ENCODE measurements at regions not wholly inside any gene's neighbourhood (a gene's known extent, or its start where the extent isn't known, plus 50 kb on each side); places are given as distances from the start of the nearest gene placed in this dataset.

- no peak for TF ChIP-seq CTCF (IDR thresholded peaks at IDR 0.05; ENCODE audit: unreplicated experiment)
- DNase-seq (ENCODE audit: low spot score, unreplicated experiment): no peak
- Mint-ChIP-seq H3K9me3 (ENCODE audit: low read depth) (peaks cover 10% of the 10 kb centered on the region), H3K4me1 (ENCODE audit: low read depth) (no peaks in the 10 kb centered on the region), H3K27ac (no peak overlapping the region), H3K4me3 (ENCODE audit: low read depth) (no peak overlapping the region), H3K36me3 (ENCODE audit: insufficient read depth) (no peaks in the 10 kb centered on the region), H3K27me3 (peaks cover 11% of the 10 kb centered on the region)
Observed at GRCh38 chr7:125908711-125909110, 979.1 kb upstream of the POT1 start.

- no peak for TF ChIP-seq CTCF (IDR thresholded peaks at IDR 0.05; ENCODE audit: unreplicated experiment)
- Mint-ChIP-seq H3K27me3 (no peaks in the 10 kb centered on the region), H3K36me3 (ENCODE audit: insufficient read depth) (no peaks in the 10 kb centered on the region), H3K27ac (no peak overlapping the region), H3K9me3 (ENCODE audit: low read depth) (no peaks in the 10 kb centered on the region), H3K4me1 (ENCODE audit: low read depth) (no peaks in the 10 kb centered on the region), H3K4me3 (ENCODE audit: low read depth) (no peak overlapping the region)
- DNase-seq (ENCODE audit: low spot score, unreplicated experiment): no peak
Observed at GRCh38 chr7:125899577-125899976, 970.0 kb upstream of the POT1 start.

GRCh38 chr7:125892434-125892833 is 962.8 kb upstream of the POT1 start:
- H3K9me3 Mint-ChIP-seq (ENCODE audit: low read depth): peaks cover 4% of the 10 kb centered on the region
- no peak for DNase-seq (ENCODE audit: low spot score, unreplicated experiment)
- H3K4me1 Mint-ChIP-seq (ENCODE audit: low read depth): no peaks in the 10 kb centered on the region
- H3K4me3 Mint-ChIP-seq (ENCODE audit: low read depth): no peak overlapping the region
- H3K27ac Mint-ChIP-seq: no peak overlapping the region
- no peak for TF ChIP-seq CTCF (IDR thresholded peaks at IDR 0.05; ENCODE audit: unreplicated experiment)
- H3K36me3 Mint-ChIP-seq (ENCODE audit: insufficient read depth): peaks cover 2% of the 10 kb centered on the region
- H3K27me3 Mint-ChIP-seq: no peaks in the 10 kb centered on the region

- TF ChIP-seq CTCF (IDR thresholded peaks at IDR 0.05; ENCODE audit: unreplicated experiment): no peak
- Mint-ChIP-seq H3K4me3 (ENCODE audit: low read depth) (no peak overlapping the region), H3K27me3 (no peaks in the 10 kb centered on the region), H3K27ac (no peak overlapping the region), H3K36me3 (ENCODE audit: insufficient read depth) (no peaks in the 10 kb centered on the region), H3K9me3 (ENCODE audit: low read depth) (peaks cover 13% of the 10 kb centered on the region), H3K4me1 (ENCODE audit: low read depth) (no peaks in the 10 kb centered on the region)
- no peak for DNase-seq (ENCODE audit: low spot score, unreplicated experiment)
Observed at GRCh38 chr7:125878988-125879387, 949.4 kb upstream of the POT1 start.

- H3K4me1 Mint-ChIP-seq (ENCODE audit: low read depth): no peaks in the 10 kb centered on the region
Observed at GRCh38 chr7:125878235-125878956, 948.8 kb upstream of the POT1 start.

More at GRCh38 chr7:125878235-125878956, 948.8 kb upstream of the POT1 start:
- no peak for TF ChIP-seq CTCF (IDR thresholded peaks at IDR 0.05; ENCODE audit: unreplicated experiment)
- Mint-ChIP-seq H3K27ac (no peak overlapping the region), H3K36me3 (ENCODE audit: insufficient read depth) (no peaks in the 10 kb centered on the region), H3K4me3 (ENCODE audit: low read depth) (no peak overlapping the region), H3K9me3 (ENCODE audit: low read depth) (peaks cover 13% of the 10 kb centered on the region), H3K27me3 (no peaks in the 10 kb centered on the region)
- DNase-seq (ENCODE audit: low spot score, unreplicated experiment): no peak

All from progenitor cell of endocrine pancreas (in vitro differentiated cells).